ENCODE measurements at regions not wholly inside any gene's neighbourhood (a gene's known extent, or its start where the extent isn't known, plus 50 kb on each side); places are given as distances from the start of the nearest gene placed in this dataset.

- TF ChIP-seq CTCF (IDR thresholded peaks at IDR 0.05) (peak; percentile 26), CHD2 (IDR thresholded peaks at IDR 0.05; ENCODE audit: low read length, partially characterized antibody) (no peak), RAD21 (IDR thresholded peaks at IDR 0.05; ENCODE audit: low read length) (no peak), EP300 (IDR thresholded peaks at IDR 0.05; ENCODE audit: borderline replicate concordance in 1 of 2, low read depth in 1 of 2, low read length in 1 of 2) (no peak), JUND (IDR thresholded peaks at IDR 0.05) (no peak), GABPA (IDR thresholded peaks at IDR 0.05; ENCODE audit: low read depth) (no peak), SIN3A (IDR thresholded peaks at IDR 0.05; ENCODE audit: borderline replicate concordance, low read depth, low read length) (no peak), GATA2 (CRISPR knock-in tag; IDR thresholded peaks at IDR 0.05) (no peak), USF2 (IDR thresholded peaks at IDR 0.05; ENCODE audit: borderline replicate concordance, low read depth, low read length) (no peak), POLR2AphosphoS5 (IDR thresholded peaks at IDR 0.05; ENCODE audit: low read depth, low read length) (no peak)
These were observed 763.5 kb upstream of the MANEA start for GRCh38 chr6:94813806-94814205.

Measured in SK-N-SH (cell line).